ENCODE measurements at regions not wholly inside any gene's neighbourhood (a gene's known extent, or its start where the extent isn't known, plus 50 kb on each side); places are given as distances from the start of the nearest gene placed in this dataset.

DNA sequence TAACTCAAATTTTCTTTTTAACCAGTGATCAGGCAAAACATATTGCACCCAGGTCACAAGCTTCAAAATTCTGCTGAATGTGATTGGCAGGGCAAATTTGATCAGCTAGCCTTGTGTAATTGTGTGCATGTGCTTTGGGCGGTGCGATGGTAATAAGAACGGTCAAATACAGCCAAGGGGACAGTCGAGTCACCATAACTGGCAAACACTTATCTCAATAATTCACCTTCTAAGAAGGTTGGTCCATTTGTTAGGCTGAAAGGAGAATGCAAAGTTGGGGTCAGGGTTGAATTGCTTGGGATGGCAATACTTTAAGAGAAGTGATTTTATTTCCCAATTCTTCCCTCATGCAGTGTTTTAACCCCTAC, 302.4 kb upstream of the PDZRN3 start (continued):
- TF ChIP-seq, protein P1, sequence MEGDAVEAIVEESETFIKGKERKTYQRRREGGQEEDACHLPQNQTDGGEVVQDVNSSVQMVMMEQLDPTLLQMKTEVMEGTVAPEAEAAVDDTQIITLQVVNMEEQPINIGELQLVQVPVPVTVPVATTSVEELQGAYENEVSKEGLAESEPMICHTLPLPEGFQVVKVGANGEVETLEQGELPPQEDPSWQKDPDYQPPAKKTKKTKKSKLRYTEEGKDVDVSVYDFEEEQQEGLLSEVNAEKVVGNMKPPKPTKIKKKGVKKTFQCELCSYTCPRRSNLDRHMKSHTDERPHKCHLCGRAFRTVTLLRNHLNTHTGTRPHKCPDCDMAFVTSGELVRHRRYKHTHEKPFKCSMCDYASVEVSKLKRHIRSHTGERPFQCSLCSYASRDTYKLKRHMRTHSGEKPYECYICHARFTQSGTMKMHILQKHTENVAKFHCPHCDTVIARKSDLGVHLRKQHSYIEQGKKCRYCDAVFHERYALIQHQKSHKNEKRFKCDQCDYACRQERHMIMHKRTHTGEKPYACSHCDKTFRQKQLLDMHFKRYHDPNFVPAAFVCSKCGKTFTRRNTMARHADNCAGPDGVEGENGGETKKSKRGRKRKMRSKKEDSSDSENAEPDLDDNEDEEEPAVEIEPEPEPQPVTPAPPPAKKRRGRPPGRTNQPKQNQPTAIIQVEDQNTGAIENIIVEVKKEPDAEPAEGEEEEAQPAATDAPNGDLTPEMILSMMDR (IDR thresholded peaks at IDR 0.05): no peak
- TF ChIP-seq TCF12 (IDR thresholded peaks at IDR 0.05): no peak
- TF ChIP-seq POLR2AphosphoS5 (IDR thresholded peaks at IDR 0.05; ENCODE audit: low read depth, low read length): no peak
- no peak for TF ChIP-seq FOXM1 (IDR thresholded peaks at IDR 0.05; ENCODE audit: low read depth)
- TF ChIP-seq FOSL2 (IDR thresholded peaks at IDR 0.05; ENCODE audit: borderline replicate concordance, low read depth): no peak
- no peak for TF ChIP-seq RFX5 (IDR thresholded peaks at IDR 0.05; ENCODE audit: low read length)
- no peak for TF ChIP-seq RXRA (IDR thresholded peaks at IDR 0.05; ENCODE audit: borderline replicate concordance, low read depth)
- TF ChIP-seq, protein P2, sequence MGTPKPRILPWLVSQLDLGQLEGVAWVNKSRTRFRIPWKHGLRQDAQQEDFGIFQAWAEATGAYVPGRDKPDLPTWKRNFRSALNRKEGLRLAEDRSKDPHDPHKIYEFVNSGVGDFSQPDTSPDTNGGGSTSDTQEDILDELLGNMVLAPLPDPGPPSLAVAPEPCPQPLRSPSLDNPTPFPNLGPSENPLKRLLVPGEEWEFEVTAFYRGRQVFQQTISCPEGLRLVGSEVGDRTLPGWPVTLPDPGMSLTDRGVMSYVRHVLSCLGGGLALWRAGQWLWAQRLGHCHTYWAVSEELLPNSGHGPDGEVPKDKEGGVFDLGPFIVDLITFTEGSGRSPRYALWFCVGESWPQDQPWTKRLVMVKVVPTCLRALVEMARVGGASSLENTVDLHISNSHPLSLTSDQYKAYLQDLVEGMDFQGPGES (IDR thresholded peaks at IDR 0.05; ENCODE audit: low read depth, low read length): no peak
- TF ChIP-seq, protein P3, sequence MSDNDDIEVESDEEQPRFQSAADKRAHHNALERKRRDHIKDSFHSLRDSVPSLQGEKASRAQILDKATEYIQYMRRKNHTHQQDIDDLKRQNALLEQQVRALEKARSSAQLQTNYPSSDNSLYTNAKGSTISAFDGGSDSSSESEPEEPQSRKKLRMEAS (IDR thresholded peaks at IDR 0.05; ENCODE audit: low read depth): no peak
- TF ChIP-seq RCOR1 (IDR thresholded peaks at IDR 0.05; ENCODE audit: low read length): no peak
- TF ChIP-seq JUND (IDR thresholded peaks at IDR 0.05): no peak
- TF ChIP-seq FOXJ3 (CRISPR knock-in tag; IDR thresholded peaks at IDR 0.05): no peak
- no peak for TF ChIP-seq EZH2phosphoT487 (IDR thresholded peaks at IDR 0.05; ENCODE audit: borderline replicate concordance, low read depth)
- no peak for TF ChIP-seq SIN3A (IDR thresholded peaks at IDR 0.05; ENCODE audit: borderline replicate concordance, low read depth, low read length)

GRCh38 chr3:73926360-73927202, 301.8 kb upstream of the PDZRN3 start:
- H3K27me3 ChIP-seq (ENCODE audit: insufficient read depth): no peaks in the 10 kb centered on the region
- 12% methylated on average over 5 of the region's 5 CpGs for WGBS (ENCODE audit: low lambda C conversion rate)
- peaks cover 0 to 2% of the 10 kb centered on the region in 2 experiments; a peak in 1 of 4 replicates for H3K4me1 ChIP-seq (ENCODE audit: control insufficient read depth in 1 of 2, insufficient read depth in 2 of 2, low read depth in 1 of 2, low read length in 1 of 2)
- POLR2A ChIA-PET: no interaction called here
- no peak overlapping the region for H3K4me2 ChIP-seq
- H2AFZ ChIP-seq (ENCODE audit: low read depth): no peak overlapping the region
- no peaks in the 10 kb centered on the region for H3F3A ChIP-seq (replicated peaks; ENCODE audit: insufficient read depth)
- H3K36me3 ChIP-seq (replicated peaks in 1 of 2; ENCODE audit: control insufficient read depth in 1 of 2, insufficient read depth in 2 of 2, low read length in 1 of 2): no peaks in the 10 kb centered on the region
- no peak overlapping the region for H3K4me3 ChIP-seq (ENCODE audit: low read depth in 2 of 2, low read length in 1 of 2)
- CTCF ChIA-PET: no interaction called here
- H4K20me1 ChIP-seq (ENCODE audit: insufficient read depth): no peaks in the 10 kb centered on the region
- no peaks in the 10 kb centered on the region for H3K9me3 ChIP-seq
- no peaks in the 10 kb centered on the region for H3K9me2 ChIP-seq
- H3K9ac ChIP-seq: no peak overlapping the region
- no peak overlapping the region for H3K27ac ChIP-seq (ENCODE audit: low read depth in 2 of 2, low read length in 1 of 2)
- DNase-seq: no peak
- no peaks in the 10 kb centered on the region for H3K79me2 ChIP-seq (ENCODE audit: insufficient read depth)
- TF ChIP-seq YY1 (IDR thresholded peaks at IDR 0.05; ENCODE audit: low read depth) (no peak), RCOR1 (IDR thresholded peaks at IDR 0.05; ENCODE audit: low read length) (no peak), NFIC (IDR thresholded peaks at IDR 0.05; ENCODE audit: borderline replicate concordance) (no peak), ZBTB33 (IDR thresholded peaks at IDR 0.05; ENCODE audit: borderline replicate concordance, low read depth) (no peak), ELF1 (IDR thresholded peaks at IDR 0.05) (no peak), GABPA (IDR thresholded peaks at IDR 0.05; ENCODE audit: low read depth) (no peak), RAD21 (IDR thresholded peaks at IDR 0.05; ENCODE audit: low read length) (no peak), FOSL2 (IDR thresholded peaks at IDR 0.05; ENCODE audit: borderline replicate concordance, low read depth) (no peak), POLR2AphosphoS5 (IDR thresholded peaks at IDR 0.05; ENCODE audit: low read depth, low read length) (no peak), FOXM1 (IDR thresholded peaks at IDR 0.05; ENCODE audit: low read depth) (no peak), TEAD4 (IDR thresholded peaks at IDR 0.05; ENCODE audit: borderline replicate concordance, insufficient read depth) (no peak)
- TF ChIP-seq, protein P1 (IDR thresholded peaks at IDR 0.05): no peak
- TF ChIP-seq, protein P2 (IDR thresholded peaks at IDR 0.05; ENCODE audit: low read depth, low read length): no peak
